Hepatocyte (in vitro differentiated cells): ENCODE measurements at regions not wholly inside any gene's neighbourhood (a gene's known extent, or its start where the extent isn't known, plus 50 kb on each side); places are given as distances from the start of the nearest gene placed in this dataset.

Experiments
- CTCF ChIP-seq: fragments of 200-600 bp; sonication (generic); IDR thresholded peaks from 2 replicates; pipeline ENCODE4 v1.5.1; 2016; ENCODE audit warnings: antibody characterized with exemption, mild to moderate bottlenecking; ENCODE audit not compliant: poor library complexity
- EZH2 ChIP-seq: fragments of 200-600 bp; sonication (generic); IDR thresholded peaks from 2 replicates; pipeline ENCODE4 v1.6.1; 2016; ENCODE audit warnings: antibody characterized with exemption, mild to moderate bottlenecking, borderline replicate concordance

GRCh38 chr18:39776766-39777165 lies 2178.3 kb upstream of the PIK3C3 start:
- TF ChIP-seq EZH2 (no peak), CTCF (no peak)
